Esophagus (tissue), 2 donors: ENCODE measurements at regions not wholly inside any gene's neighbourhood (a gene's known extent, or its start where the extent isn't known, plus 50 kb on each side); places are given as distances from the start of the nearest gene placed in this dataset.
"Not testable (repeated sequence)": the region's sequence is repeated elsewhere in the genome, so short reads cannot be mapped to it uniquely, and the experiment has no call there.

Experiments
- H3K27ac ChIP-seq, 2 donors: one replicate each; pipeline ENCODE4 v1.5.1; 2013; ENCODE audit warnings: low read depth in 2 of 2, mild to moderate bottlenecking in 2 of 2, inconsistent platforms in 1 of 2, low read length in 1 of 2, moderate library complexity in 1 of 2
- H3K27me3 ChIP-seq, 2 donors: one replicate each; pipeline ENCODE4 v1.6.1; 2013; ENCODE audit warnings: low read length in 2 of 2, control low read depth in 1 of 2, mild to moderate bottlenecking in 1 of 2; ENCODE audit not compliant: insufficient read depth in 2 of 2, control insufficient read depth in 1 of 2
- H3K36me3 ChIP-seq, 2 donors: one replicate each; pipeline ENCODE4 v1.6.1; 2013; ENCODE audit warnings: low read length in 1 of 2; ENCODE audit not compliant: control insufficient read depth in 2 of 2, insufficient read depth in 2 of 2
- H3K4me1 ChIP-seq, 2 donors: one replicate each; pipeline ENCODE4 v1.6.1; 2013; ENCODE audit warnings: low read length in 1 of 2; ENCODE audit not compliant: control insufficient read depth in 2 of 2, insufficient read depth in 2 of 2
- H3K4me3 ChIP-seq, 2 donors: one replicate each; pipeline ENCODE4 v1.5.1; 2013; ENCODE audit warnings: low read length in 2 of 2, mild to moderate bottlenecking in 2 of 2, low read depth in 1 of 2, moderate library complexity in 1 of 2
- H3K9me3 ChIP-seq, 2 donors: one replicate each; pipeline ENCODE4 v1.6.1; 2013; ENCODE audit warnings: mild to moderate bottlenecking in 2 of 2, low read depth in 1 of 2, low read length in 1 of 2, moderate library complexity in 1 of 2; ENCODE audit not compliant: control insufficient read depth in 2 of 2, insufficient read depth in 1 of 2
- WGBS, 2 donors: extraction: QIAGEN DNeasy Blood & Tissue Kit; methylation state at CpG; one replicate each; pipeline ENCODE4 v1.1.7; 2013; 5-methylcytosine and 5-hydroxymethylcytosine counted together
- donor health status: healthy with polysubstance abuse.
- donor health status: Bipolar disorder and iron deficiency.

- Histone ChIP-seq H3K36me3 (no peaks in the 10 kb centered on the region), H3K27me3 (no peaks in the 10 kb centered on the region), H3K4me1 (no peaks in the 10 kb centered on the region), H3K9me3 (no peaks in the 10 kb centered on the region), H3K27ac (no peak overlapping the region), H3K4me3 (no peak overlapping the region)
- 68 to 80% methylated on average over 7 of the region's 7 CpGs for WGBS, 2 donors
These were observed 138.5 kb upstream of the SLC35G4 start for GRCh38 chr18:11470941-11471340.

DNA sequence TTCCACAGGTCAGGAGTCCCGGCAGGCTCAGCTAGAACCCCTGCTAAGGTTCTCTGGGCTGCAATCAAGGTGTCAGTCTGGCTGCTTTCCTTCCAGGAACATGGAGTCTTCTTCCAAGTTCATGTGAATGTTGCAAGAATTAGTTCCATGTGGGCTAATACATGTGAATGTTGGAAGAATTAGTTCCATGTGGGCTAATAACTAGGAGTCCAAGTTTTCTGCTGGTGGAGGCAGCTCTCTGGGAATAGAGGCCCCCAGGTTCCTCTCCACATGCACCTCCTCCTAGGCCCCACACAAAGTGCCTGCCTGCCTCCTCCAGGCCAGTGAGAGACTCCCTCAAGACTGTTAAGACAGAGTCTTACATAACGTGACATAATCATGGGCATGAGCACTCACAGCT, 140.8 kb upstream of the SLC35G4 start:
- no peak overlapping the region for H3K27ac ChIP-seq
- no peaks in the 10 kb centered on the region for H3K9me3 ChIP-seq
- H3K36me3 ChIP-seq: no peaks in the 10 kb centered on the region
- no peak overlapping the region for H3K4me3 ChIP-seq
- H3K4me1 ChIP-seq: no peaks in the 10 kb centered on the region
- 61 to 68% methylated on average over 2 of the region's 2 CpGs for WGBS, 2 donors
- H3K27me3 ChIP-seq: no peaks in the 10 kb centered on the region

DNA sequence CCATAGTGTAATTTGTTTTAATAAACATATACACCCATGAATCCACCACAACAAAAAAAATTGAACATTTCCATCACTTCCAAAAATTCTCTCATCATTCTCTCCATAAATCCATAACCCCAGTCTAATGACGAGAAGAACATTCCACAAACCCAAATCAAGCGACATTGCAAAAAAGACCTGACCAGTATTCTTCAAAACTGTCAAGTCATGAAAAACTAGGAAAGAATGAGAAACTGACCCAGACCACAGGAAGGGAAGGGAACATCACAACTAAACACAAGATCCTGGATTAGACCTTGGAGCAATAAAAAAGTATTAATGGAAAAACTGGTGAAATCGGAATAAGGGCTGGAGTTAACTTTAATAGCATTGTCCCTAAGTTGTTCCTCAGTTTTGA, 141.3 kb upstream of the SLC35G4 start:
- Histone ChIP-seq H3K4me3 (no peak overlapping the region), H3K36me3 (no peaks in the 10 kb centered on the region), H3K9me3 (no peaks in the 10 kb centered on the region), H3K27me3 (no peaks in the 10 kb centered on the region), H3K4me1 (no peaks in the 10 kb centered on the region), H3K27ac (no peak overlapping the region)
- 86 to 90% methylated on average over 3 of the region's 3 CpGs for WGBS, 2 donors

GRCh38 chr18:11467611-11468010, 141.8 kb upstream of the SLC35G4 start:
- 73% methylated on average over 2 of the region's 2 CpGs for WGBS, 2 donors
- Histone ChIP-seq H3K9me3 (no peaks in the 10 kb centered on the region), H3K4me1 (no peaks in the 10 kb centered on the region), H3K27me3 (no peaks in the 10 kb centered on the region), H3K36me3 (no peaks in the 10 kb centered on the region), H3K27ac (no peak overlapping the region), H3K4me3 (no peak overlapping the region)

GRCh38 chr18:11464129-11464528, 145.3 kb upstream of the SLC35G4 start:
- Histone ChIP-seq H3K4me1 (no peaks in the 10 kb centered on the region), H3K4me3 (no peak overlapping the region), H3K9me3 (no peaks in the 10 kb centered on the region), H3K27ac (no peak overlapping the region), H3K27me3 (no peaks in the 10 kb centered on the region), H3K36me3 (no peaks in the 10 kb centered on the region)
- WGBS, 2 donors: 81 to 86% methylated on average over 2 of the region's 2 CpGs

DNA sequence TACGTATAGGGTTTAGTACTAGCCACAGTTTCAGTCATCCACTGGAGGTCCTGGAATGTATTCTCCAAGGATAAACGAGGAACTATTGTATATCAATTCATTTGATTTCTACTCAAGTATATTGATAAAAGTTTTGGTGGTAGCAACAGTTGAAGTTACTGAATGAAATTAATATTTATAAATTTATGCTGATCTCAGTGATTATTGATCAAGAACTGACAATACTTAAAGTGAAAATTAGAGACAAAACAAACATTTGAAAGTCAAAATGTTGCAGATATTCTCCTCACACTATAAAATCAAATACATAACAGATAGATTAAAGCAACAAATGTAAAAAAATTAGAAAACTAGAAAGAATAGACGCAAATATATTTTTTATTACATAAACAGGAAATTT, 150.9 kb upstream of the SLC35G4 start:
- no peak overlapping the region for H3K27ac ChIP-seq
- H3K4me1 ChIP-seq: no peaks in the 10 kb centered on the region
- no peak overlapping the region for H3K4me3 ChIP-seq
- H3K27me3 ChIP-seq: no peaks in the 10 kb centered on the region
- 78 to 83% methylated on average over 3 of the region's 3 CpGs for WGBS, 2 donors
- no peaks in the 10 kb centered on the region for H3K9me3 ChIP-seq
- no peaks in the 10 kb centered on the region for H3K36me3 ChIP-seq

- H3K27me3 ChIP-seq, H3K4me1 ChIP-seq, H3K4me3 ChIP-seq, H3K9me3 ChIP-seq, H3K27ac ChIP-seq, H3K36me3 ChIP-seq: not testable (repeated sequence)
- WGBS, 2 donors: 87% methylated on average over 3 of the region's 3 CpGs
These were observed 151.5 kb upstream of the SLC35G4 start for GRCh38 chr18:11457853-11458252.

DNA sequence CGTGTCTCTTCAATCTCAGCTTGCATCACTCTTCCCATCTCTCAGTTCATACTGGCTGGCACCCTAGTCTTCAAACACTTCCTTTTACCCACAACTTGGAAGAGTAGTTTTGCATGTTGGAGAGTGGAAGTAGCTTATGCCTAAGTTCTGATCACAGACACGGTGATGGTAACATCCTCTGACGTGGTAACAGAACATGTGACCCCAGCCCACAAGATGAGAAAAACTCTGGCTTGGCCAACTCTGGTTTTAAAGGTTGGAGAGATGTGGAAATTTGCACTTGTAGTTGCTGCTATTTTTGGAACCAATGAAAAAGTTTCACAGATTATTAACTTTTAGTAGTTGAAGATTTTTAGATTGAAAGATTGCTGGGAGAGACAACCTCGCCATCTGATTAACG, 155.4 kb upstream of the SLC35G4 start:
- no peaks in the 10 kb centered on the region for H3K36me3 ChIP-seq
- no peak overlapping the region for H3K4me3 ChIP-seq
- H3K27ac ChIP-seq: no peak overlapping the region
- H3K27me3 ChIP-seq: no peaks in the 10 kb centered on the region
- H3K9me3 ChIP-seq: no peaks in the 10 kb centered on the region
- H3K4me1 ChIP-seq: no peaks in the 10 kb centered on the region
- WGBS, 2 donors: 78 to 85% methylated on average over 5 of the region's 5 CpGs

DNA sequence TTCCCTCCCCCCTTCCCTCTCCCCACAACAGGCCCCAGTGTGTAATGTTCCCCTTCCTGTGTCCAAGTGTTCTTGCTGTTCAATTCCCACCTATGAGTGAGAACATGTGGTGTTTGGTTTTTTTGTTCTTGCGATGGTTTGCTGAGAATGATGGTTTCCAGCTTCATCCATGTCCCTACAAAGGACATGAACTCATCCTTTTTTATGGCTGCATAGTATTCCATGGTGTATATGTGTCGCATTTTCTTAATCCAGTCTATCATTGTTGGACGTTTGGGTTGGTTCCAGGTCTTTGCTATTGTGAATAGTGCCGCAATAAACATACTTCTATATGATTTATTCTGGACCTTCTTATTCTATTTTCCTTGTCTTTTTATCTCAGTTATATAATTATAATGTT, 165.2 kb upstream of the SLC35G4 start:
- WGBS, 2 donors: 81 to 86% methylated on average over 4 of the region's 4 CpGs
- not testable (repeated sequence) for H3K36me3 ChIP-seq, H3K4me3 ChIP-seq, H3K4me1 ChIP-seq, H3K27ac ChIP-seq, H3K27me3 ChIP-seq, H3K9me3 ChIP-seq

GRCh38 chr18:11437046-11437445, 172.3 kb upstream of the SLC35G4 start:
- Histone ChIP-seq H3K4me3 (no peak overlapping the region), H3K9me3 (peaks cover 0 to 7% of the 10 kb centered on the region in 2 donors), H3K4me1 (no peaks in the 10 kb centered on the region), H3K36me3 (no peaks in the 10 kb centered on the region), H3K27me3 (no peaks in the 10 kb centered on the region), H3K27ac (no peak overlapping the region)
- WGBS, 2 donors: 35 to 42% methylated on average over 2 of the region's 2 CpGs
